AG10803 (cell line): ENCODE measurements at regions not wholly inside any gene's neighbourhood (a gene's known extent, or its start where the extent isn't known, plus 50 kb on each side); places are given as distances from the start of the nearest gene placed in this dataset.

Experiments
- DNase-seq: peaks from one replicate; pipeline ENCODE4 v3.0.0; 2010; ENCODE audit warnings: low read depth
- H3K4me3 ChIP-seq: 2 replicates; pipeline ENCODE4 v1.5.1; 2011; ENCODE audit warnings: mild to moderate bottlenecking, low read length, control low read depth
- CTCF ChIP-seq: conservative IDR thresholded peaks from 2 replicates; pipeline ENCODE4 v1.5.1; 2011; ENCODE audit warnings: mild to moderate bottlenecking, low read length, control low read depth, inconsistent platforms

DNA sequence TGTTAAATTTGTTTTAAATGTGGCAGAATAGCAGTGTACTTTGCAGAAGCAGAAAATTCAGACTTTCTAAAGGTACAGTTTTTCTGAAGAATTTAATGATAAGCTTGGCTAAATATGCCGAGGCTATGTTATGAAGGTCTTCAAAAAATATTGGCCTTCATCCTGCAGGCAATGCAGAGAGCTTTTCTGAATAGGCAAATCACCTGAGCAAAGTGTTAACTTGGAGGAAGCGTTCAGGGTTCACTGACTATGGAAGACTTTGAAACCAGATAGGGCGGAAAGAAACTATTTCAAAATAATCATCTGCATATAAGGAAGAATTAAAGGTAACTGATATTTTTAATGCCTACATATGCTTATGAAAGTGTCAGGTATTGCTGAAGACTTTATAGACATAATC lies 133.7 kb upstream of the SETBP1 start:
- DNase-seq: no peak
- no peak for TF ChIP-seq CTCF
- no peak overlapping the region for H3K4me3 ChIP-seq

- DNase-seq: peak; percentile 91
Observed at GRCh38 chr18:44548291-44549221, 132.1 kb upstream of the SETBP1 start.

GRCh38 chr18:44552706-44553105 lies 128.0 kb upstream of the SETBP1 start:
- TF ChIP-seq CTCF: no peak
- no peak overlapping the region for H3K4me3 ChIP-seq
- no peak for DNase-seq

More at GRCh38 chr18:44548291-44549221, 132.1 kb upstream of the SETBP1 start:
- H3K4me3 ChIP-seq: no peak overlapping the region
- TF ChIP-seq CTCF: no peak

- DNase-seq: no peak
- no peak for TF ChIP-seq CTCF
- H3K4me3 ChIP-seq: no peak overlapping the region
Observed at GRCh38 chr18:44556296-44556695, 124.4 kb upstream of the SETBP1 start.

GRCh38 chr18:44557616-44558151 lies 123.0 kb upstream of the SETBP1 start:
- DNase-seq: no peak
- no peak overlapping the region for H3K4me3 ChIP-seq
- TF ChIP-seq CTCF: no peak

GRCh38 chr18:44558767-44559166 lies 121.9 kb upstream of the SETBP1 start:
- TF ChIP-seq CTCF: no peak
- H3K4me3 ChIP-seq: no peak overlapping the region
- DNase-seq: no peak

DNA sequence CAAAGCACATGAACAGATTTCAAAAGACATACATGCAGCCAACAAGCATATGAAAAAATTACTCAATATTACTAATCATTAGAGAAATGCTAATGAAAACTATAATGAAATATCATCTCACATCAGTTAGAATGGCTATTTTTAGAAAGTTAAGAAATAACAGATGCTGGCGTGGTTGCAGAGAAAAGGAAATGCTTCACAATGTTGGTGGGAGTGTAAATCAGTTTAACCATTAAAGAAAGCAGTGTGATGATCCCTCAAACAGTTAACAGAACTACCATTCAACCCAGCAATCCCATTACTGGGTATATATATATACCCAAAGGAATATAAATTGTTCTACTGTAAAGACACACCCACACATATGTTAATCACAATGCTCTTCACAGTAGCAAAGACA lies 117.7 kb upstream of the SETBP1 start:
- no peak for TF ChIP-seq CTCF
- no peak overlapping the region for H3K4me3 ChIP-seq
- peak; percentile 29 for DNase-seq
